Activated gamma-delta T cell treated with anti-CD3 and anti-CD28 coated beads, Interleukin-2, amount 50 U/mL, for 16 hours (primary cell): ENCODE measurements at regions not wholly inside any gene's neighbourhood (a gene's known extent, or its start where the extent isn't known, plus 50 kb on each side); places are given as distances from the start of the nearest gene placed in this dataset.
"Not testable (repeated sequence)": the region's sequence is repeated elsewhere in the genome, so short reads cannot be mapped to it uniquely, and the experiment has no call there.

Experiments
- DNase-seq: peaks from one replicate; pipeline ENCODE4 v3.0.0-alpha.2; 2020; ENCODE audit warnings: low read depth

DNA sequence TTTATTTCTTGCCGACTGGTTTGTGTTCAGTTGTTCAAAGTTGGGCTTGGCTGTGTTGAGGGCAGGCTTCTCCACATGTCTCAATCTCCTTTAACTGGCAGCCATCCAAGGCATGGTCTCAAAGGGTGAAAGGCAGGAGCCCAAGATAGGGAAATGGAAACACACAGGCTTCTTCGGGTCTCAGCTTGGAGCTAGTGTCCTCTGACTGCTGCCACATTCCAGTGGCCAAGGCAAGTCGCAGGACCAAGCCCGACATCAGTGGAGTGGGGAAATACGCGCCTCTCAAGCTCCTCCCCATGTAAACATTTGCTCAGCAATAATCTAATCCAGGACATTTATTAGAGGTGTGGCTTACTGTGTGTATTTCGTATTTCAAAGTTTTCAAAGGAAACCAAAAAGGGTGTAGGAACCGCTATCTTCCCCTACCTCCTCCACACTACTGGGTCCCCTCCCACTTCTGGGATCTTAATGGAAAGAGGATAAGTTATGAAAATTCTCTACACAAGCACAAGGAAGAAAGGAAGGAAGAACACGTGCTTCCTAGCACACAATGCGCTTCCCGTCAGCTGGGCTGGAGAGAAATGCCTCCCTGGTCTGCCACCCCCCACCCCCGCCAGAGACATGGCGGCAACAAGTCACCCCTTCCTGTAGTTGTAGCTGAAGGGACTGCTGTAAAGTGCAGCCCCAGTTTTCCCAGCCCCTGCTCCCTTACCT is 181.7 kb downstream of the FAM43A start:
- no peak for DNase-seq

DNA sequence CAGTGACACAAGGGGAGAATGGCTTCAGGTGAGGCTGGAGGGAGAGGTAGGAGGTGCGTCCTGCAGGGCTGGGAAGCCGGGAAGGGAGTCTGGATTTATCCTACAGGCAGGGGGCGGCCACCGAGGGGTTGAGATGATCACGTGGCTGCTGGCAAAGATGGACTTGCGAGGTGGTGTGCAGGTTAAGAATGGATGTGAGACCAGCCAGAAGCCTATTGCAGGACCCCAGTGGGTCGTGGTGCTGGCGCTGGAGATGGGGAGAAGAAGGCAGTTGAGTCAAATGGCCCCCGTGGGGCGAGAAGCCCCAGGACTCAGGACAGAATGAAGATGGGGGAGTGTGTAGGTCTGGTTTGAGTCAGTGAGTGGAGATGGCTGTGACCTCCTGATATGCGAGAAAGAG is 183.1 kb downstream of the FAM43A start:
- no peak for DNase-seq

DNA sequence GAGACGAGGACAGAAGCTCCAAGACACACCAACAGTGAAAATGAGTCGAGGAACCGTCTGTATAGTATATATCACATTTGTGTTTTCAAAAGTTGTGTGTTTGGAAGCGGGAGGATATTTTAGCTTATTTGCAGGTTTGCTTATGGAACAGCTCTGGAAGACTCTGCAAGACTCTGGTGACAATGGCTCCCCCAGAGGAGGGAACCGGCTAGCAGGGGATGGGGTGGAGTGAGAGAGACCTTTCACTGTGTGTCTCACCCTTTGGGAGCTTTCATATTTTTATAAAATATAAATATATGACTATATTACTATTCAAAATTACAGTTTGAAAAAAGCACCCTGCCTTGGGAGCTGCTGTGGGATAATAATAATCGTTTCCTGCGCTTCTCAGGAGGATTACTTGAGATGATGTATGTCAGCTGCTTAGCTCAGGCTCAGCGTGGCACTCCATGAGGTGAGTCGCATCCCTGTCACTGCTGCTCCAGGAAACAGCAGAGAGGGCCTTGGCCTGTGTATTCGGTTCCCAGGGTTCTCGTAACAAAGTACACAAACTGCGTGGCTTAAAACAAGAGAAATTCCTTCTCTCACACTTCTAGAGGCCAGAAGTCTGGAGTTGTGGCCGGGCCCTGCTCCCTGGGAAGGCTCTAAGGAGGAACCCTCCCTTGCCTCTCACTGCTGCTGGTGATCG is 183.9 kb downstream of the FAM43A start:
- no peak for DNase-seq

DNA sequence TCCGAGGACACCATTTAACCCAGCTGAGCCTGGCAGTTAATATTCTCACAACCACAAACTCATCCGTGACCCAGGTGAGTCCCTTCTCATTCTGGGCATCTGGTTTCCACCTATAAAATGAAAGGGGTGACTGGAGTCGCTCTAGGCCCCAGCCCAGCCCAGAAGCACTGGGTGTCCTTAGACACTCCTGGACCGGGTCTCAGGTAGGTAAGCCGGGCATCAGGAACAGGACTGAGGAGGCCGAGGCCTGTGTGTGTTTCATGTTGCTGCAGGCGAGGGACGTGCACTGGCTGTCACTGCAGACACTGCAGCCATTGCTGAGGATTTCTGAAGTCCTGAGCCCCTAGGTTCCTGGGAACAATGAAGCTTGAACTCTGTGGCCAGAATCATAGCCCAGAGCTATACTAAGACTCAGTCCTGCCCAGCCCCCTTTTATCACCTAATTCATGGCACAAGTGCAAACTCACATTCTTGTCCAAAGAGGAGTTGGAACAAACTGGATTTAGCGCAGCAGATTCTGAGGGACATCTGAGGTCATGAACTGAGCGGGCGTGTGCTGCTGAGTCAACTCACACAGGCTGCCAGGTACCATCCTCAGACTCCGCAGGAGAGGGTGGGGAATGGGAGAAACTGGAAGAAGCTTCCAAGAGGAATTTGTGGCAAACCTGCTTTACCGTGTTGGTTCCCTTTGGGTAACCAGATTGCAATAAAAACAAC is 184.9 kb downstream of the FAM43A start:
- DNase-seq = no peak

DNA sequence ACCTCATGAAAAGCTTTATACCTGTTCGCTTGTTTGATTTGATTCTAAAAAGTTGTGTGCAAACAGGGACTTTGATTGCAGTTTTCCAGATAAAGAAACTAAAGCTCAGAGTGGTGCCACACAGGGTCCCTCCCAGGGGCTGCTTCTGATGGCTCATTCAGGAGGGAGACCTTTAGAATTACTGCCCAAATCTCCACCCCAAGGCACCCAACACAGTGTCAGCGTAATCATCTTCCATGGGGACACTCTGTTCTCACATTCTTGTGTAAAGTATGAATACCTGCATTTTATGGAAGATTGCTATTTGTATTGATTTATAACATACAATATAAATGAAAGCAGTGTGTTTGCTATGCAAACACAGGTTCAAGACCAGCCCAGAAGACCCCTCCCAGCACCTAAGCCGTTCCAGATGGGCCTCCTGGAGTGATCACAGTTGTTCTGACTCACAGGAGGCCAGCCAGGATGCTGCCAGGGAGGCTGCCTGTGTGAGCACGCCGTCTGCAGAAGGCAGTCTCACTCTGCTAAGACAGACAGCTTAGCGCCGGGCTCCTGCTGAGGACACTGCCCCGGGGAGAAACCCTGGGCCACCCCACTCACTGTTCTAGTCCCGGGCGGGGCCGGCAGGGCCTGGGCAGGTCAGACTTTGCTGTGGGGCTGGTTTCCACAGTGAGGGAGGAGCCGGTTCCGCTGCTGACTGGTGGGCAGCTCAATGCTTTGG is 185.6 kb downstream of the FAM43A start:
- DNase-seq = no peak

DNA sequence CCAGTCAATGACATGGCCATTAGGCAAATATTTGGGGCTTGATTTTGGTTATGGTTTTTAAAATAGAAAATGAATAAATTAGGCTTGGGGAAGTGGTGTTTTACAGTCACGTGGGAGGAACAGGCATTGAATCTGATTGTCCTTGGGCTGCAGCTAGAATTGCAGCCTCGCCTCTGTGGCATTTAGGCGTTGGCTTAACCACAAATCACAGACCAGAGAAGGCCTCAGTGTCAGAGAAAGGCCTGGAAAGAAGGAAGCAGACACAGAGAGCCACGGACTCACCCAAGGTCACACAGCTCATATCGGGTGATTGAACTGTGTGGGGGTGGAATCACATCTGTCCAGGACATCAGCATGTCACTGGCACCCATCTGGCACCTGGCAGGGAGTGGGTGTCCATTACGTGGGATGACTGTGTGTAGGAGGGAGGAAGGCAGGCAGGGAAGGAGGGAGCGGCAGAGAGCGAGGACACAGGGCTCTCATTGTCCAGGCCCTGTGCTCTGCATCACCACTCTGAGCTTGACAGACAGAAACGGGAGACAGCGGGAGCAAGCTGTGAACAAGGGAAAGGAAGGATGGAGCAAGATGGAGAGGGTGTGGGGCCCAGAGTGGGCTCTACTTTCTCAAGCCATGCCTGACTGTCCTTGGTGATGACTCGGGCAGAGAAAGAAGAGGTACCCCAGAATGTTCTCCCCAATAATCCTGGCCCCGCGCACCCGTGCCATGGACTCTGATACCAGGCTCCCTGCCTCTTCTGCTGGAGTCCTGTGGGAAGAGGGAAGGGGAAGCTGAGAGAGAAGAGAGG is 186.4 kb downstream of the FAM43A start:
- DNase-seq = no peak

DNA sequence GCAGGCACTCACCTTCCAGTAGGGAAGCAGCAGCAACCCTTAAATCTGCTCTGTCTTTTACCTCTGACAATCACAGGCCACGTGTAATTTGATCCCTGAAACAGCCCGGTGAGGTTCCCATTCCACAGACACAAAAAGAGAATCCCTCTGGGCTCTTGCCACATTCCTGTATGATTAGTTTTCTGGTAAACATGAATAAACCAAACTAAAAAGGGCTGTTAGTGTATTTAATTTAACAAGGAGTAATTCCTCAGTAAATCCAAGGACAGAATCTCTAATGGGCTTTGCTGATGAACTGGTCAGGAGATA is 186.9 kb downstream of the FAM43A start:
- DNase-seq = no peak

DNA sequence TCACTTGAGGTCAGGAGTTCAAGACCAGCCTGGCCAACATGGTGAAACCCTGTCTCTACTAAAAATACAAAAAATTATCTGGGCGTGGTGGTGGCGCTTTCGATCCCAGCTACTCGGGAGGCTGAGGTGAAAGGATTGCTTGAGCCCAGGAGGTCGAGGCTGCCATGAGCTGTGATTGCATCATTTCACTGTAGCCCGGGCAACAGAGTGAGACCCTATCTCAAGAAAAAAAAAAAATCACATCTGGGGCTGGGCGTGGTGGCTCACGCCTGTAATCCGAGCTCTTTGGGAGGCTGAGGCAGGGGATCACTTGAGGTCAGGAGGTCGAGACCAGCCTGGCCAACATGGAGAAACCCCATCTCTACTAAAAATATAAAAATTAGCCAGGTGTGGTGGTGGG is 187.8 kb downstream of the FAM43A start:
- not testable (repeated sequence) for DNase-seq

DNA sequence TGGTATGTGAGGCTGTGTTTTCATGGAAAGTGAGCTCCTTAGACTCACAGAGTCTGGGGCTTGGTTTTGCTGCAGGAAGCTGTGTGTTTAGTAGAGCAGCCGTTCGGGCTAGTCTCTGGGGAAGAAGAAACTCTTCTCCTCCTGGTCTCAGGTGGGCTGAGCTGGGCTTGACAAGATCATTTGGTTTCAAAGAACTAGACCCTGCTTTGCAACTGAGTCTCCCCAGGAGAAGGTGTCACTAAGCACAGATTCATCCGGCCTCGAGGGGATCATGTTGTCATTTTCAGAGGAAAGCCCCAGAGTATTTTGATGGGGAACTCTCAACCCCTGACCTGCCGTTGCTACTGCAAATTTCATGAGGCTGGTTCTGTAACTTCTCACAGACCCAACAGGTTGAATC is 188.5 kb downstream of the FAM43A start:
- no peak for DNase-seq

DNA sequence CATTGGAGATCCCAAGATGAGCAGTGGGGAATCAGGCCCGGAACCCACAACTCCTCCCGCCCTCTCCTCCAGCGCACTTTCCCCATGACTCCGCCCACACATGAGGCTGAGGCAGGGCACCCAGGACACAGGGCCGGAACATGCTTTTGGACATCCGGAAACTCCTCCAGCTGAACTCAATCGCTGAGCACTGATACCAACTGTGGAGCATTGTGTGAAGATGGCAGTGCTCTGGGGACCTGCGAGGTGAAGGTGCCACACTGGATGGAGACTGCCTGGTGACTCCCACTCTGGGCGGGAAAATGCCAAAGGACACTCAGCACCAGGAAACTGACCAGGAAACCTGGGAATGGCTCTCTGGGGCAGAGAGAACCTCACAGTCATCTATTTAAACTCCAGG is 189.1 kb downstream of the FAM43A start:
- DNase-seq = no peak

DNA sequence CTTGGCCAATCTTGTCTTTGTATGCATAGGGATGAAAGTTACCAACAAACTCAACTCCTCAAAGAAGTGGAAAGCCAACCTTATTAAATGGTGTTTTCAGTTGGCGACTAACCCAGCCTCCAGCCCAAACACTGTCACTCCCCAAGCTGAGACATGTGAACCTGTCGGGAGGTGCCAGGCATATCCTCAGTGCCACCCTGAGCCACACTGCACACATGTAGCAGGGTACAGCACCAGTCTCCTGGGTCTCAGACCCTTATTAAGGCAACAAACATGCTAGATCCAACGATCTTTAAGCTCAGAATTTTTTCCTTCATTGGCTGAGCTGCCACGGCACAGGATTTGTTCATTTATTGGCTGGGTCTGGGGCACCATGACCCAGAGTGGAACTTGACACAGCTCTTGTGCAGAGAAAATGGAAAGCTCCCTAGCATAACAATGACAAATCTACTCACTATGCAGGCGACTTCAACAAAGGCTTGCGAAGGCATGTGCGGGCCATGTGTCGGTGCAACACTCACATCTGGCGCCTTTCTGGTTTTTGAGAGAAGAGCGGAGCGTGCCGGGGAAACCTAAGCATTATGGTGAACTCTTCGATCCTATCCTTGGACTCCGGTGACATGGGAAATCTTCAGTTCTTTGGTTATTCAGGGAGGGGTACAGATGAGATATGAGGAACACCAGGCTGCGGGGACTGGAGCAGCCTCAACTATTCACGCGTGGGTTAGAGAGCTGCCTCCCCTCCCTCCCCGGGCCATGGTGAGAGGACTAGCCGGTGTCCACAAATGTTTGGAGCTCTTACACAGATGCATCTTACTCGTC is 190.1 kb downstream of the FAM43A start:
- DNase-seq = no peak

DNA sequence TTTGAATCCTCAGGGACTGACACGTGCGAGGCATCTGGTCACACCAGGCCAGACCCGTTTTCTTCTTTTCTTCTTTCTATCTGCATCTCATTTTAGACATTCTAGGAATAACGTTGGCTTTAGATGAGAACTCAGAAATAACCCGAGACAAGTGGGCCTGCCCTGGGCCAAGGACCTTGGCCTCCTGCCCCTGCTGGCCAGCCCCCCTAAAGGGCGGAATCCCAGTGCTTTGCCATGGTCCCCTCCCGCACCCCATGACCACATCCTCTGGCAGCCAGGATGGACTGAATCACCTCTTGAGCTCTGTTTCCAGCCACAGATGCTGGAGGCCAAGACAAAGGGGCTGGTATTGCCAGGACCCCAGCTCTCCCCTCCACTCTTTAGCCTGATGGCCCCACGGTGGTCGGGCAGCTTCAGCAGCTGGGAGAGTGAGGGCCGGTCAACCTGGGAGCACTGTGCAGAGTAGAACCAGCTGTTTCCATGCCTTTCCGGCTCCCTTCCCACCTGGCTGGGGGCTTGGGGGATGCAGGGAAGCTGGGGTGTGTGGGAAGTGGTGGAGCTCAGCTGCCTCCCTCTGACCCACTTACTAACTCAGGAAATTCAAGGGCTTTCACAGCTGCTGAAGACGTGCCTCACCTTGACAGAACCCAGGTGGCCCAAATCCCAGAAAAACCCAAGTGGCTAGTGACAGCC is 190.9 kb downstream of the FAM43A start:
- DNase-seq = no peak

DNA sequence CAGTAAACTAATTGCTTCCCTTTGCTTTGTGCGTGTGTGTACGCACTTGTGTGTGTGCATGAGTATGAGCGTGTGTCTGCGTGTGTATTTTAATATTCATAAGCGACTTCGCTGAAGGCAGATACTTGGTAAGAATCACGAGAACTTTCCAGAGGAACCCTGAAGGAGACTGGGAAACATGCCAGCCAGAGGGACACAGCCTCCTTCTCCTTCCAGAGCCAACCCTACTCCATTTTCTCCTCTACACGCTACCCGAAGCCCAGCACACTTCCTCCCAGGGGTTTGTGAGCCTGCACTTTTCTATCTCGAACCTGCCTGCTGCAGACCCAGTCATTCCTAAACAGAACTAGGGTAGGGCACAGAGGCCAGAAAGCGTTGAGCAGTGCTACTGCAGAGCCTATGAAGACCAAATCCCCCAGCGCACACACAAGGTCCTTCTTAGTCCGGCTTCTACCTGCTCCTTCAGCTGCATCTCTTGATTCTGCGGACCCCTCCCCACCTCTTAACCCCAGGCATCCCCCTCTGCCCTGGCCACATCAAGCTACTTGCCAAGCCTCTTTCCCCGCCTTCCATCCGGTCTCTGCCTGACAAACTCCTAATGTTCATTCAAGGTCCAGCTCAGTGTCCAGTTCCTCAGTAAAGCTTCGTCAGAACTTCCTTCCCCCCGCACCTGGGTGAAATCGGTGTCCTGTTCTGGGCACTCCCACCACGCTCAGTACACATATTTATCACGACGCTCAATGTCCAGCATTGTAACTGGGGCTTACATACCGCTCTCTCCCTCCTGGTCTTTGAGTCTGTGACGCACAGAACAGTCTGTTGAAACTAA is 191.8 kb downstream of the FAM43A start:
- DNase-seq = no peak

DNA sequence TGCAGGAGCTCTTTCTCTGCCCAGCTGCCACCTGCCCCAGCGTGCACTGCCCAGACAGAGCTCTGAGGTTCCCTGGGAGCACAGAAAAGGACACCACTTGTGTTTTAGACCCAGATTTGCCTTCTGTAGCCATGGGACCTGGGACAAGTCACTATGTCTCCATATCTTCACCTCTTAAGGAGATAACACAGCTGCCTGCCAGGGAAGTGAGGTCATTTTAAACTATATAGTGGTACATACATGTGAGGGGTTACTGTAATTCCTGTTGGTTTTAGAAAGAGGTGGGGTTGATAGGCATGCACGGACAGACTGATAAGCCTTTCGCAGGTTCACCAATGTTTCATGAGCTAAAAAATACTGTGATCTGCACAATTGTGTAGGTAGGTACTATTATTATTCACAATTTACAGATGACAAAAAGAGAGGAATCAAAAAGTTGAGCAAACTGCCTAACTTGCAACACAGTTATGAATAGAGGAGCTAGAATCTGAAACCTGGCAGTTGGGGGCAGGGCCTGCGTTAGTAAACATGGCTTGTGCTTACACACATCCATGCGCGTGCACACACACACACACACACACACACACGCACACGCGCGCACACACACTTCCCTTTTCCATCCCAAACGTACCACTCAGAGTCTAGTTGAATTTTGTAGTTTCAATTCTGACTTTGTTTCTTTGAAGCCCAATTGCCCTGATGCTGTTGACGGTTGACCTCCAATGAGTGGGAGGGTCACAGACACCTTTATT is 193.6 kb downstream of the FAM43A start:
- no peak for DNase-seq

DNA sequence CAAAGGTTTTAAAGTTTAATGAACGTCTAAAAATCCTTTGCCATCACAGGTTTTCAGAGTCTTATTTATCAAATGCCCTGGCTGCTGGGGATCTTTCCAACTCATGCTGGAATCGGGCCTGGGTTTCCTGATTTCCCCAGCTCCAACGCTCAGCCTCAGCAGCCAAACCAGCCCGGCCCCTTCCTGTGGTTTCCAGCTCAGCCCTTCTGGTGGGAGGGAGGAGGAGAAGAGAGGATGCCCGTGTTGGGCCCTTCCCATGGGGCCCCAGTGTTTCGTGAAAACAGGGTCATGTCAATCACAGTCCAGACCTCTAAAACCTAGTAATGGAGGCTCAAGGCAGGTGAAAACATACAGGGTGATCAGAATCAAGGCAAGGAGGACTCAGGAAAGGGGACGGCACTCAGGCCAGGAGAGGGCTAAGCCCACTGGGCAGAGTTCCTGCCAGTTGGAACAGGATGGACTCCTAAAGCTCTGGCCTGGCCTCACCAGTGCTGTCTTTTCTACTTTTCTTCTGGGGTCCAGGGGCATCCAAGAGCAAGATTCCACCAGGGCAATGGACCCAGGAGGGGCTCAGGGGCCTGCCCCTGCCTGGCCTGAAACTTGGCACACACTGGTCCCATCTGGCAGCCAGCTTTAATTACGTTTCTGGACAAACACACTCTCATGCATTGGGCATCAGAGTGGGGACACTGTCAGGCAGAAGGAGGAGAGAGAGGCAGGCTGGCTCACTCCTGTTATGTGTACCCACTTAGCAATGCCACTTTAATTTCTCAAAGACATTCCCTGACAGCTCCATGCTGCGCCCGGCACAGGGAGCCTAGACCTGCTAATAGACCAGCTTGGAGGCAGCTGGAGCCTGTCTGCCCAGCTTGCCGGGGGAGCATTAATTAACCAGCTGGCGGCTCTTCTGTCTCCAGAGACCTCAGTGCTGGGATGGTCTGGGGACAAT is 194.6 kb downstream of the FAM43A start:
- DNase-seq = no peak

DNA sequence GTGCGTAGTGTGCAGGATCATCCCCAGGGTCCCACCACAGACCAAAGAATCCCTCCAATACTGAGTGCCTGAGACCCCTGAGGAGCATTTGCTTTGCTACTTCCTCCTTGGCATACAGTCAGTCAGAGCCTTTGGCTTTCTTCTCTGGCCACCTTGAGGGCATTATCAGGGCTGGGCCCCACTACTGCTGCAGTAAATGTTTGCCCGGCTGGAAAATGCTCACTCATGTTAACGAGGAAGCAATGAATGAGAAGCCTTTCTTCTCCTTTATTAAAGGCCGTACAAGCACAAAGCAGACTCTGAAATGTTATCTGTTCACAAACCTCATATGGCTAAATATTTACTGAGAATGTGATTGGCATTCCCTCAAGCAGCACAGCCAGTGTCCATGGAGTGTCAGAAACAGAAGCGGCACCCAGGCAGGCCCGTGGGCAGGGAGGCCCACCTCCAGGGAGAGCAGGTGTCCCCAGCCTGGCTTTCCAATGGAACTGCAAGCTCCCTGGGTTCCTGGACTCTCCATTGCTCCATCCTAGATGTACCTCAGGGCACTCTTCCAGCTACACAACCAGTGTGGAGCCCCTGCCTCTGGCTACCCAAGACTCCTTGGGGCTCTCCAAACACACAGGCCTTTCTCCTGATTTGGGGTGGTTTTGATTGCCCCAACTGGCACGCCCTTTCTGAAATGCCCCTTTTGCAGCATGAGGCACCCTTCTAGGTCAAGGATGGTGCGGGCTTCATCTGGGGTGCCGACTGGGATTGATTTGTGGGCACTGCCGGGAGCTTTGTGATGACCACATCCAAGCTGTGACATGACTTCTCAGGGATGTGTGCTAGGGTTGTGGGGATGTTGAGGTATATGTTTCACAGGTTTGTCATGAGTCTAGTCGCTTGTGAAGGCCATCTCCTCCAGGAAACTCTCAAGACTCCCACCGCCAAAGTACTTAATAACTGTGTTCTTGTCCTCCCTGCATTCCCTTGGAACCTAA is 195.6 kb downstream of the FAM43A start:
- DNase-seq = no peak
